GM10266 (cell line): ENCODE measurements at regions not wholly inside any gene's neighbourhood (a gene's known extent, or its start where the extent isn't known, plus 50 kb on each side); places are given as distances from the start of the nearest gene placed in this dataset.

ENCODE experiments used
- DNase-seq: peaks from one replicate; pipeline ENCODE4 v3.0.0; 2012; ENCODE audit errors: extremely low spot score
- CTCF ChIP-seq: IDR thresholded peaks from 2 replicates; pipeline ENCODE4 v1.5.1; 2012; ENCODE audit warnings: mild to moderate bottlenecking, low read depth; ENCODE audit not compliant: control insufficient read depth, insufficient read depth; ENCODE audit errors: missing control alignments

- TF ChIP-seq CTCF, result no peak
- no peak for DNase-seq
Measured at GRCh38 chr5:87851603-87852002, 417.0 kb downstream of the TMEM161B start.

- DNase-seq, result no peak
- no peak for TF ChIP-seq CTCF
Measured at GRCh38 chr5:87850843-87851242, 417.8 kb downstream of the TMEM161B start.

- TF ChIP-seq CTCF, result no peak
- DNase-seq, result no peak
Measured at GRCh38 chr5:87845734-87846133, 422.9 kb downstream of the TMEM161B start.

- no peak for DNase-seq
- no peak for TF ChIP-seq CTCF
Measured at GRCh38 chr5:87844866-87845265, 423.8 kb downstream of the TMEM161B start.

GRCh38 chr5:87844449-87844848, 424.2 kb downstream of the TMEM161B start:
- no peak for TF ChIP-seq CTCF

GRCh38 chr5:87836696-87837095, 424.0 kb upstream of the CCNH start:
- TF ChIP-seq CTCF, result no peak
- no peak for DNase-seq

More at GRCh38 chr5:87844449-87844848, 424.2 kb downstream of the TMEM161B start:
- no peak for DNase-seq

GRCh38 chr5:87831499-87831898, 418.8 kb upstream of the CCNH start:
- DNase-seq, result no peak
- no peak for TF ChIP-seq CTCF
